CD4-positive, alpha-beta T cell treated with Interleukin-15 for 4 hours (primary cell): ENCODE measurements at regions not wholly inside any gene's neighbourhood (a gene's known extent, or its start where the extent isn't known, plus 50 kb on each side); places are given as distances from the start of the nearest gene placed in this dataset.
"Not testable (repeated sequence)": the region's sequence is repeated elsewhere in the genome, so short reads cannot be mapped to it uniquely, and the experiment has no call there.

ENCODE experiments used
- DNase-seq: peaks from one replicate; pipeline ENCODE4 v3.0.0-alpha.2; 2020; ENCODE audit warnings: low spot score

GRCh38 chr5:33072296-33072695 is 361.2 kb downstream of the NPR3 start:
- no peak for DNase-seq

GRCh38 chr5:33072726-33073125 is 361.6 kb downstream of the NPR3 start:
- no peak for DNase-seq

GRCh38 chr5:33073881-33074327 is 362.8 kb downstream of the NPR3 start:
- DNase-seq = no peak

- DNase-seq = no peak
These were observed 363.4 kb downstream of the NPR3 start for GRCh38 chr5:33074548-33074947.

- no peak for DNase-seq
These were observed 364.6 kb downstream of the NPR3 start for GRCh38 chr5:33075731-33076130.

- DNase-seq = no peak
These were observed 361.2 kb upstream of the TARS1 start for GRCh38 chr5:33079548-33079947.

GRCh38 chr5:33080287-33080686 is 360.5 kb upstream of the TARS1 start:
- DNase-seq = no peak

- no peak for DNase-seq
These were observed 352.6 kb upstream of the TARS1 start for GRCh38 chr5:33088176-33088575.

GRCh38 chr5:33091571-33092363 is 349.0 kb upstream of the TARS1 start:
- DNase-seq = no peak

- no peak for DNase-seq
These were observed 348.0 kb upstream of the TARS1 start for GRCh38 chr5:33092719-33093118.

- no peak for DNase-seq
These were observed 338.2 kb upstream of the TARS1 start for GRCh38 chr5:33102551-33102950.

- DNase-seq = no peak
These were observed 335.2 kb upstream of the TARS1 start for GRCh38 chr5:33105521-33105941.

GRCh38 chr5:33110496-33110895 is 330.3 kb upstream of the TARS1 start:
- DNase-seq = not testable (repeated sequence)

GRCh38 chr5:33114361-33114760 is 326.4 kb upstream of the TARS1 start:
- no peak for DNase-seq

- DNase-seq = no peak
These were observed 325.3 kb upstream of the TARS1 start for GRCh38 chr5:33115467-33115866.

GRCh38 chr5:33118761-33119415 is 321.9 kb upstream of the TARS1 start:
- DNase-seq = no peak

GRCh38 chr5:33120671-33121070 is 320.1 kb upstream of the TARS1 start:
- DNase-seq = no peak

GRCh38 chr5:33129309-33129708 is 311.5 kb upstream of the TARS1 start:
- DNase-seq = no peak

GRCh38 chr5:33136785-33137184 is 304.0 kb upstream of the TARS1 start:
- no peak for DNase-seq

- not testable (repeated sequence) for DNase-seq
These were observed 302.6 kb upstream of the TARS1 start for GRCh38 chr5:33138145-33138544.

- DNase-seq = no peak
These were observed 297.2 kb upstream of the TARS1 start for GRCh38 chr5:33143405-33144123.

- no peak for DNase-seq
These were observed 293.9 kb upstream of the TARS1 start for GRCh38 chr5:33146881-33147280.

GRCh38 chr5:33148076-33148513 is 292.7 kb upstream of the TARS1 start:
- DNase-seq = no peak
